ENCODE measurements at regions not wholly inside any gene's neighbourhood (a gene's known extent, or its start where the extent isn't known, plus 50 kb on each side); places are given as distances from the start of the nearest gene placed in this dataset.
A peak's percentile ranks its signal among the peaks of the same experiment; 100 is the strongest.
"Not testable (repeated sequence)": the region's sequence is repeated elsewhere in the genome, so short reads cannot be mapped to it uniquely, and the experiment has no call there.

DNA sequence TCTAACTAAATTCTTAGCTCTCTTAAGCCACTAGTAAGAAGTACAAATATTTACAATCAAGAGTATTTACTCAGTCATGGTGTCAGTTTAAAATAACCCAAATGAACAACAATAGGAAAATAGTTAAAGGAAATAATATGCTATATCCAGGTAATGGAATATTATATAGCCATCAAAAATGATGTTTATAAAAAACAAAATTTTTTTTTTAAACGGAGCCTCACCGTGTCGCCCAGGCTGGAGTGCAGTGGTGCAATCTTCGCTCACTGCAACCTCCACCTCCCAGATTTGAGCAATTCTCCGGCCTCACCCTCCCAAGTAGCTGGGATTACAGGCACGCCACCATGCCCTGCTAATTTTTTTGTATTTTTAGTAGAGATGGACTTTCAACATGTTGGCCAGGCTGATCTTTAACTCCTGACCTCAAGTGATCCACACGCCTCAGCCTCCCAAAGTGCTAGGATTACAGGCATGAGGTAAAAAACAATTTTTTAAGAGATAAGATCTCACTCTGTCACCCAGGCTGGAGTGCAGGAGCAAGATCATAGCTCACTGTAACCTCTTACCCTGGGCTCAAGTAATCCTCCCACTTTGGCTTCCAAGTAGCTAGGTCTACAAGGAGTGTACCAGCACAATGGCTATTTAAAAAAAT, 132.5 kb downstream of the NOC3L start:
- no peak for DNase-seq (ENCODE audit: low read depth)

DNA sequence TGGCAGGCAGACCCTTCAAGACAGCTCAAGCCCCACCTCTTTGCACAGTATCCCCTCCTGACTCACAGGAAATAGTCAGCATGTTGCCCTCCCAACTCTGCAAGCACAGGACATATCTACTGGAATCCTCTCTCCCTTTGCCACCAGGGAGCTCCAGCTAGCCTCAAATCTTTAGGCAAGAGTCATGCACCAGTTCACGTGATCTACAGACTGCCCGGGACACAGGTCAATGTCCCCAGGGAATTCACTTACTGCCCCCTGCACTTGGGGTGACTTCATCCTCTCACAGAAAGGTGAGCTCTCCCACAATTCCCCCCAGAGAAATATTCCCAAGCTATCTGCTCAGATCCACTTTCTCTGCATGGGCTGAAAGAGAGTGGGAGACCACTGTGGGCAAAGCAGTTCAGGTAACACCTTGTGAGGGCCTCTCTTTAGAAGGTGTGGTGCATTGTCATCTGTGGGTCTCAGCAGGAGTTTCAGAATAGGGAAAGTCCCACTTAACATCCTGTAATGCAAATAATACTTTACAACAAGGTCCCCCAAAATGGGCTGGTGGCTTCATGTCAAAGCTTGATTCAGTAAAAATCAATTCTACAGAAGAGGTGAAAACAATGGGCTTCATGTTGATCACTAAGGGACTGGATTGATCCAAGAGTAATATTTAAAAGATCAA, 129.9 kb downstream of the NOC3L start:
- no peak for DNase-seq (ENCODE audit: low read depth)

DNA sequence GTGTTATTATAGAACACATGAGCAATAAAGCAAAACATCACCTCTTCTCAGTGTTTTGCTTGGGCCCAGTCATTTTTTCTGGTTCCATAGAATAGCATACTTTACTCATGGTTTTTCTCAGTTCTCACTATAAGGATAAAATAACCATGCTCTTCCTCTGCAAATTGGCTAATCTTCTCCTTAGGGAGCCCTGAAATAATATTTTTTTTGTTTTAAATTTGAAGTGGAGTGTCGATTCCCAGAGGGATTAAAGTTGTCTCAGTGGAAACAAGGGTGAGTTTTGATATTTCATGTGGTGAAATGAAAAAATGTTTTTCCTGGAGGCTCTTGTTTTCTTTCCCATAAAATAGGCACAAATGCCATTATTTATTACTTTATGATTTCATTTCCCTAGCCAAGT, 127.3 kb downstream of the NOC3L start:
- DNase-seq (ENCODE audit: low read depth): peak; percentile 22

DNA sequence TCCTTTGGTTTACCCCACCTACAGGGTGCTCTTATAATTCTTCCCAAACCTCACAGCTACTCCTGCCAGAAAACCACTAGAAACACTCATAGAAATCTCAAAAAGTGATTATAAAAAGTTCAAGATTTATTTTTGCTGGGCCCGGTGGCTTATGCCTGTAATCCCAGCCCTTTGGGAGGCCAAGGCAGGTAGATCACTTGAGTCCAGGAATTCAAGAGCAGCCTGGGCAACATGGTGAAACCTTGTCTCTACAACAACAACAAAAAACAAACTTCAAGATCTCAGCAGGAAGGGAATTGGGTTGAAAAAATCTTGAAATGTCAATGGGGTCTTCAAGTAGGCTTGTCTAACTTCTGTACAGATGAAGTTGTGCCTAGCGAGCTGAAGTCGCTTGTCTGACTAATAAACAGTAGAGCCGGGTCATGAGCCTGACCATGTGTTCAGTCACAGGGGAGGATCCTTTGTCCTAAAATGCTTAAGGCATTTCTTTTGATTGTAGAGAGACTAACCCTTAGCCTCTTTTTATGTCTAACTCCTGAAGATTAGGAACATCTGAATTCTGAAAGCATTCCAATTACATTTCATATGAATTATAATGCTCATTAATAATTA, 124.6 kb downstream of the NOC3L start:
- DNase-seq (ENCODE audit: low read depth): no peak

DNA sequence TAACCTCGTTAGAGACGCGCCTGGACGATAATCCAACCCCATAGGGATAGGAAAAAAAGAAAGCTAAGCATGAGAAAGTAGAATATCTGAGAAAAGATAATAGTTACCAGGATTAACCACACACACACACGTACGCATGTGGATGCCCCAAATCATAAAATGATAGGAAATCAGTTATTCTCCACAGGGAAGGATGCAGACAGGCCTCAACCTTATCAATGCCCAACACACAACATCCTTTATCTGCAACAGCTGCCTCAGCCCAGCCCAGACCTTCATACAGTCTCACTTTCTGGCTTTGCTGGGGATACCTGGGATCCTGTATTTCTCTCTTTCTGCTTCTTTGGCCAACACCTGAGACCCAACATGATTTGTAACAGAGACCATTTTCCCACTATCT, 123.0 kb downstream of the NOC3L start:
- DNase-seq (ENCODE audit: low read depth): no peak

DNA sequence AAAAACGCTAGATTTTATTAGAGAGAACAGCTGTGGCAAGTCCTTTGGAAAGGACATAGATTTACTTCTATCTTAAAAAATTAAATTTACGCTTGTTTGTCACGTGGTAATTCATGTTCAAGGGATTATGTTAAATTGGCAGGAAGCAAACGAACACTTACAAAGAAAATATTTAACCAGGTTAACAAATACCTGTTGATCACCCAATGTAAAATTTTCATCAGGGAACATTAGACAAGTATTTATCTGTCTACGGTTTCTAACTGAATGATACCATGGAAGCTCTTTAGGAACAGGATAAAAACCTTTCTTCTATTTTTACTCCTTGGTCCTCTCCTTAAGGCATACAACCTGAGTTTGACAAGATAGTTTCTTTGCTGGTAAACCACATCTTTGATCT, 122.2 kb downstream of the NOC3L start:
- DNase-seq (ENCODE audit: low read depth): no peak

DNA sequence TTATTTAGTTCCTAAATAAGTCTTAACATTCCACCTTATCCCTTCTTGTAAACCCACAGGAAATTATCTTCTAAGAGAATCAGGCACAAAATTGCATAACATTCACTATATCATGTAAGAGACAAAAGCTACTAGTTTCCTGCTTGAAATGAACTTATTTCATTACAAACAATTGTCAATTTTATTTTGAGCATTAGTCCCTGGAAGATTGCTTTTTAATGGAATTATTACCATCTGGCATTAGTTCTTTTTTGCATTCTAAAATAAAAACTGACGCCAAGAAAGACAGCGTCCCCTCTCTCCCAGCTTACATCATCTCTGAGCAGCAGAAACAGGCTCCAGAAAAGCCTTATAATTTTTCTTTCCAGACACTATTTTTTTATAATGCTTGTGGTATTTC, 121.8 kb downstream of the NOC3L start:
- DNase-seq (ENCODE audit: low read depth): no peak

DNA sequence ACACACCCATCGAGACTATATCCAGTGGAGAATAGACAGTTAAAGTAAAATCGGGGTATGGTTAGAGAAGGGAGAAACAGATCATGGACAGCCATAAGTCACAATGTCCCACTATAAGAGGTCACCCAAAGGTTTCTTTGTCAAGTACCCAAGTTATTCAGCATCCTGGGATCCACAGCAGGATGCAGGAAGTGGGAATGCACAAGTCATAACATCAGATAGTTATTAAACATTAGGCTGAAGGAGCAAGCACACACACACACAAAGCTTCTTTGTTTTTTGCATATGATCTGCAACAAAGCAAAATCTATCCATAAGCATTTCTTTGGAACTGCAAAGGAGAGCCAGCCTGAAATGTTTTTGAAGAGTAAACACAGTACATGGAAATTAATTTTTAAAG, 111.6 kb downstream of the NOC3L start:
- no peak for DNase-seq (ENCODE audit: low read depth)

DNA sequence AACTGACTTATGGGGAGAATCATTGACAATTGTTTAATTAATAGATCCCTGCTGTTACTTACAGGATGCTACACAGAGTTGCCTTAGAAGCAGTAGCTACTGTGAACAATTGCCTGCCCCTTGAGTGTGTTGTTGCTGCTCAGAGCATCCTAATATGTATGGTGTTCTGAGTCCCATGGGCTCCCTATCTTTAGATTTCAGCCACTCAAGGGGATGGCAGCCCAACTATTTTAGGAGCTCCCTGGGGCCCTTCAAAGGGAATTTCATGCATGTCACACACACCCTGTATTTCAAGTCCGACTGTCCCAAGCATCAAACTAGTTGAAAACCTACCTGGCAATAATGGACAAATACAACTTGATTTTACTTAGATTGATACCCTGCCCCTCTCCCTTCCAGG, 111.2 kb downstream of the NOC3L start:
- DNase-seq (ENCODE audit: low read depth): no peak

DNA sequence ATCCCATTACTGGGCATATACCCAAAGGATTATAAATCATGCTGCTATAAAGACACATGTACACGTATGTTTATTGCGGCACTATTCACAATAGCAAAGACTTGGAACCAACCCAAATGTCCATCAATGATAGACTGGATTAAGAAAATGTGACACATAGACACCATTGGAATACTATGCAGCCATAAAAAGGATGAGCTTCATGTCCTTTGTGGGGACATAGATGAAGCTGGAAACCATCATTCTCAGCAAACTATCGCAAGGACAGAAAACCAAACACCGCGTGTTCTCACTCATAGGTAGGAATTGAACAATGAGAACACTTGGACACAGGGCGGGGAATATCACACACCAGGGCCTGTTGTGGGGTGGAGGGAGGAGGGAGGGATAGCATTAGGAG, 105.3 kb downstream of the NOC3L start:
- DNase-seq (ENCODE audit: low read depth): not testable (repeated sequence)

DNA sequence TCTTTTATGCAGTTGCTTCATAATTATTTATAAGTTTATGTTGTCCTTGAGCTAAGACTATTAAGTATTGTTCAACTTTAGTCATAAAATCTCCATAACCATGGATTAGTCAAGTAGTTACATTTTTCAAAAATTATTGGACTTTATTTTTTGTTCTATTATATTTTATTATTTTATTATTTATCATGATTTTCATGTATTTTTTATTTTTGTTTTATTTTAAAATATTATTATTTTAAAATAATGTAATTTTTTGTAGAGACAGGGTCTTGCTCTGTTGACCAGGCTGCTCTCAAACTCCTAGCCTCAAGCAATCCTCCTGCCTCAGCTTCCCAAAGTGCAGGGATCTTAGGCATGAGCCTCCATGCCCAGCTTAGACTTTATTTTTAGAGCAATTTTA, 102.3 kb downstream of the NOC3L start:
- DNase-seq (ENCODE audit: low read depth): no peak

DNA sequence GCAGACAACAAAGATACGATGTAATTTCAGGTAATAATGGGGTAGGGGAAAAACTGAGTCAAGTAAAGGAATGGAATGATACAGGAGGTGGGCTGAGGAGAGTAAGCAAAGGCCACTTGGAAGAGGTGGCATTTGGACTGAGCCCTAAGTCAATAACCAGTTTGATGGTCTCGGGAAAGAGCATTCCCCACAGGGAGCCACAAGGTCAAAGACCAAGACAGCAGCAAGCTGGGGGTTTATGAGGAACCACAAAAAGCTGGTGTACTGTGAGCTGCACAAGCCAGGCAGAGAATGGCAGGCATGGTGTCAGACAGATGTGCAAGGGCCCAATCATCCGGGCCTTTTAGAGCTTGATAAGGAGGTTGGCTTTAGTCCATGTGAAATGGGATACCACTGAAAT, 98.7 kb downstream of the NOC3L start:
- DNase-seq (ENCODE audit: low read depth): no peak

DNA sequence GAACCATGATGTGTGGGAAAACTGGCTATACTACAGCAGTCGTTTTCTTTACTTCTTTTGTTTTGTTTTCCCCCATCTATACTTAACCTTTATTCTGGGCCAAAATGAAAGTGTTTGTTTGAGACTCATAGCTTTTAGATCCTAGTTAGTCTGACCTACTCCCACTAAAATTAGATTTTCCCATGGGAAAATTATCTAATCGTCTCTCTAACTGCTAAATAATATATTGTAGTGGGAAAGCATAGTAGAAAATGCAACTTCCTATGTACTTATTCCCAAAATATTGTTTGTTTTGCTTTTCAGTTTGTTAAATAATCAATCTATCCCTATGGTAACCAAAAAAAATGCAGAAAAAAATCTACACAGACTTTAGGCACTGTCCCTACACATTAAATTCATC, 96.6 kb downstream of the NOC3L start:
- DNase-seq (ENCODE audit: low read depth): no peak

DNA sequence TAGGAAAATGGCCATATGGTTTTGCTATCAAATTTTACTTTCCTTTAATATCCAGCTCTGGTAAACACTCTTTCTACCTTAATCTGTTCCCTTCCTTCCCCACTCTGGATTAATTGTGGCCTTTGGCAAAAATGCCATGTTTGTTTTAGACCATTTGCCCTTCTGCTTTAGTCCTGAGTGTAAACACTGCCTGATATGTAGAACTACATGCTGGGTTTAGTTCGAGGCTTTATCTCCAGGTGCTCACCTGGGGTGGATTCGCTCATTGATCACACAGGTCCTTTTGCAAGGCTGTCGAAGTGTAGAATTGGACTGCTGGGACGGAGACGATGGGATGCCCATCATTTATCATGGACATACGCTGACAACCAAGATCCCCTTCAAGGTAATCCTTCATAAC, 94.1 kb downstream of the NOC3L start:
- no peak for DNase-seq (ENCODE audit: low read depth)

DNA sequence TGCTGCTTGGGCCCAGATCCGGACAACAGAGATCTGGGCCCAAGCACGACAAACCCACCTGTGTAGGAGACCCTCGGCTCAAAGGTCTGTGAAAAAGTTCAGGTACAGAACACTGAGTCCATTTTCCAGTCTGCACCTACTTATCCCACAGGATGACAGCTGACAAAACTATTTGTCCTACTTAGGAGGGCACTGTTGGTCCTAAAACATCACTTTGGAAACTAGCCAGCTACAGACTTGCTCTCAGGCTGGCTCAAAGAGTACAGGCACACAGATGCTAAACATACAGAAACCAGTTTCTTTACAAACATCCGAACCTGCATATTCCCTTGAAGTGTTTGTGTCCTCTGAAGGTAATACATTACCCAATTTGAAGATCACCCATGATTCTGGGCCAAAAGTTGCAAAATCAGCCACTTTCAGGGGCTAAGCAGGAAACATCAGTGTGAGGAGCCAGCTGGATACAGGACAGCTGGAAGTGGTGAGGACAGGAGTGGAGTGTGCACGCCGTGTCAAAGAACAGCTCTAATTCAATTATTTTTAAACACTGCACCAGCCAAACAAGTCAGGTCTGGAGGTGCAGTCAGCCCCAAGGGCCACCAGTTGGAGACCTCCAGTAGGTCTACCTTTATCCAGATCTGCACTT, 88.5 kb downstream of the NOC3L start:
- DNase-seq (ENCODE audit: low read depth): no peak

DNA sequence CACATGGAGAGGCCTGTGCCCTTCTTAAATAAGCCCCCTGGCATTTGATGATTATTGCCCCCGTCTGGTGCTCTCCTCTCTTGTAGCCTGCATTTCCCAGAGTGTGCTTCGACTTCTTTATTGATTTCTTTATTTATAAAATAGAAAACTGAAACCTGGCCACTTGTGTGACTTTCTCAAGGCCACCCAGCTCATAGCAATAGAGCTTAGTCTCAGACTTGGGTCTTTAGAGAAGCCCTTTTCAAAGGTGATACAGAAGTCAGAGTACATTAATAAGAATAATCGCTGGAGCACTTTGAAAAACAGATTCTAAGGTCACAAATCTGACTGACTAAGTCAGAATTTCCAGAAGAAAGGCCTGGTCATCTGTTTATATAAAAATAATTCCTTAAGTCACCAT, 86.6 kb downstream of the NOC3L start:
- DNase-seq (ENCODE audit: low read depth): no peak

DNA sequence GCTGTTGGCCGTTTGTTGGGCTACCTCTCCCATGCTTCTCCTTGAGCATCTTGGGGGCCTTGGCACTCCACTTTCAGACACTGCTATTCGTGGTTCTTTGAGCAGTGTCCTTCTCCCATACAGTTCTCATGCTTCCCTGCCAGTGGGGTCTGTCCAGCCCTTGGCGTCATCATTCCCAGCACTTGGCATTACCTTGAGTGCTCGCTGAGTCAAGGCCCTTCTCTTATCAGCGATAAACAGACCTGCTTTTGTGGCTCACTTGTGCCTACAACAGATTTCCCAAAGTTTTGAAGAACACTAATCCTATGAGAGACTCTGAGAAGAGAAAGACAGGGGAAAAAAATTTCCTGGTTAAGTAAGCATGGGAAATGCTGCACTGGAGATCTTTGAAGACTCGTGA, 85.3 kb downstream of the NOC3L start:
- DNase-seq (ENCODE audit: low read depth): no peak

DNA sequence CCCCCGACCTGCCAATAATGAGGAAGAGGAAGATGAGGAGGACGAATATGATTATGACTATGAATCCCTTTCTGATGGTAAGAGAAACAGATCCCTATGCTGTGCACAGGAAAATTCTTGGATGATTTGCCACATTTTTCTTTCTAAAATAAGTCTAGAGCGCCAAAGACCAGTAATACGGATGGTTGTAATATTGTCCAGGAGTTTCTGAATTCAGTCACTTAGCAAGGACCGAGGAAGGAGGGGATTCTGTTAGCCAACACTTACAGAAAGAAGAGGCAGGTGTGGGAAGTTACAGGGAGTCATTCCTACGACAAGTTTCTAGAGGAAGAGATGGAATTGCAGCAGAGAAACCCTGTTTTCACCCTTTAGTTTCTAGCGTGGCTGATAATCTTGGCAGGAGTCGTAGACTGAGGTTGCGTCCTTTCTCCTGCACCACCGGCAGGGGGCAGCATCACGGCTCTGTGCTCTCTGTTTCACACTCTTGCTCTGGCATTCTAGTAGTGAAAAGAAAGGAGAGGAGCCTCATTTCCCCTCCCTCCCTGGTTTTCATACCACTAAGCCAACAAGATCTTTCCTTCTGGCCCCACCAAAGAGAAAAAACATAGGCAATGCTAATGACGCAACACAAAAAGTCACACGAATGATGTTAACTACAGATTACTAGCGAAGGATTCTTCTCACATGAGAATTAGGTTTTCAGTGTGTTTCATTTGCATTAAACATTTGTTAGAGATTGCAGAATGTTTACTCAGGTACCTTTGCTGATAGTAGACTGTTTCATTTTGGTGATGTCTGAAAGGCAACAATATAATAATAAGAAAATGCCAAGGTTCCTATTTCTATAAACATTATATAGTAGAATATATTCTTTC, 82.7 kb downstream of the NOC3L start:
- peak; percentile 35 for DNase-seq (ENCODE audit: low read depth)

DNA sequence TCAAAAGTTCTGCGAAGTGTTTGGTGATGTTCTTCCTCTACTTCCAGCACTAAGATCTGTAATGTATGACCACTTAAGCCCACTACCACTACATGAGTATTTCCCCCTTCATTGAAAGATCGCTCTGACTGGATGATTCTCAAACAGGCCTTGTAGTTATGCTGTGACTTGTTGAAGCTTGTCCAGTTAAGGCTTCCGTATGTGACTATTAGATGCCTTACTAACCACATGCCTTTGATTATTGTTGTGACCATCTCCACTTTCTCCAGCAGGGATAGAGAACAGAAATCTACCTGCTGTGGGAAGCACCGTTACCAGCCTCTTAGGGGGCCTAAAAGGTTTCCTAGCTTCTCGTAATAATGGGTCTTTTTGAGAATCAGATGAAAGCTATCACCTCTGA, 81.1 kb downstream of the NOC3L start:
- DNase-seq (ENCODE audit: low read depth): no peak

DNA sequence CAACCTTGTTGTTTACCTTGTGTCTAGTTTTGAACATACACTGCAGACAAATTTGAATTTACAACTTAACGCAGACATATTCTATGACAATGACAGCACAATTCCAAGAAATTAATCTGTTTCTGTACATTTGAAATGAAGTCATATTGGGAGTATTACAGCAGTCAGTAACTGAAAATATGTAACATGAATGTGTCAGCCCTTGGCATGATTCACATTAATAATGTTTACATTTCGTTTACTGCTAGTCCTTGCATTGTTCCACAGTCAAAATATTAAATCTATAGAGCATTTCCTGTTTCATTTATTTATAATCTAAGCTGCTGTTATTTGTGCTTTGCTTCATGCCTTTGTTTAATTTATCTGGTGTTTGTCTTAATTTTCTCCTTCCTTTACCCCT, 80.4 kb downstream of the NOC3L start:
- DNase-seq (ENCODE audit: low read depth): no peak

All from stromal cell of bone marrow (primary cell).